Glutamatergic neuron (in vitro differentiated cells): ENCODE measurements at regions not wholly inside any gene's neighbourhood (a gene's known extent, or its start where the extent isn't known, plus 50 kb on each side); places are given as distances from the start of the nearest gene placed in this dataset.

ENCODE experiments used
- DNase-seq: peaks from one replicate; pipeline ENCODE4 v3.0.0; 2022
- H3K27ac Mint-ChIP-seq: one replicate; pipeline ENCODE4 v1.8.0; 2020; ENCODE audit warnings: mild to moderate bottlenecking, mixed read lengths, inconsistent platforms; ENCODE audit not compliant: unreplicated experiment
- H3K27me3 Mint-ChIP-seq: one replicate; pipeline ENCODE4 v1.8.0; 2020; ENCODE audit warnings: mild to moderate bottlenecking, moderate library complexity, mixed read lengths, inconsistent platforms; ENCODE audit not compliant: unreplicated experiment
- H3K36me3 Mint-ChIP-seq: one replicate; pipeline ENCODE4 v1.8.0; 2020; ENCODE audit warnings: mild to moderate bottlenecking, mixed read lengths, inconsistent platforms; ENCODE audit not compliant: unreplicated experiment
- H3K4me1 Mint-ChIP-seq: one replicate; pipeline ENCODE4 v1.8.0; 2020; ENCODE audit warnings: mild to moderate bottlenecking, low read depth, mixed read lengths, inconsistent platforms; ENCODE audit not compliant: unreplicated experiment
- H3K4me3 Mint-ChIP-seq: one replicate; pipeline ENCODE4 v1.8.0; 2020; ENCODE audit warnings: mild to moderate bottlenecking, mixed read lengths, inconsistent platforms; ENCODE audit not compliant: unreplicated experiment
- H3K9me3 Mint-ChIP-seq: one replicate; pipeline ENCODE4 v1.8.0; 2020; ENCODE audit warnings: mild to moderate bottlenecking, moderate library complexity, mixed read lengths, inconsistent platforms; ENCODE audit not compliant: unreplicated experiment
- CTCF ChIP-seq: fragments of 200-600 bp; sonication (generic); IDR thresholded peaks from one replicate; pipeline ENCODE4 v1.5.0; 2021; ENCODE audit not compliant: partially characterized antibody, unreplicated experiment

GRCh38 chr12:13539051-13539450 lies 342.5 kb downstream of the EMP1 start:
- Mint-ChIP-seq H3K9me3 (peaks cover 2% of the 10 kb centered on the region), H3K27ac (no peak overlapping the region), H3K36me3 (no peaks in the 10 kb centered on the region), H3K27me3 (no peaks in the 10 kb centered on the region), H3K4me1 (no peaks in the 10 kb centered on the region), H3K4me3 (no peak overlapping the region)
- no peak for TF ChIP-seq CTCF
- no peak for DNase-seq

GRCh38 chr12:13538136-13538535 lies 341.6 kb downstream of the EMP1 start:
- H3K9me3 Mint-ChIP-seq, result peaks cover 2% of the 10 kb centered on the region
- no peaks in the 10 kb centered on the region for H3K36me3 Mint-ChIP-seq
- H3K4me3 Mint-ChIP-seq, result no peak overlapping the region

GRCh38 chr12:13537623-13538022 lies 341.1 kb downstream of the EMP1 start:
- no peak overlapping the region for H3K4me3 Mint-ChIP-seq
- H3K9me3 Mint-ChIP-seq, result peaks cover 2% of the 10 kb centered on the region
- no peak for TF ChIP-seq CTCF
- no peaks in the 10 kb centered on the region for H3K4me1 Mint-ChIP-seq
- no peaks in the 10 kb centered on the region for H3K27me3 Mint-ChIP-seq
- DNase-seq, result no peak
- no peaks in the 10 kb centered on the region for H3K36me3 Mint-ChIP-seq
- no peak overlapping the region for H3K27ac Mint-ChIP-seq

More at GRCh38 chr12:13538136-13538535, 341.6 kb downstream of the EMP1 start:
- Mint-ChIP-seq H3K4me1 (no peaks in the 10 kb centered on the region), H3K27me3 (no peaks in the 10 kb centered on the region), H3K27ac (no peak overlapping the region)
- no peak for TF ChIP-seq CTCF
- no peak for DNase-seq

- Mint-ChIP-seq H3K27ac (no peak overlapping the region), H3K4me1 (no peaks in the 10 kb centered on the region), H3K4me3 (no peak overlapping the region), H3K36me3 (no peaks in the 10 kb centered on the region), H3K27me3 (no peaks in the 10 kb centered on the region), H3K9me3 (peaks cover 2% of the 10 kb centered on the region)
- no peak for TF ChIP-seq CTCF
- no peak for DNase-seq
Observed at GRCh38 chr12:13536219-13536910, 339.8 kb downstream of the EMP1 start.

- DNase-seq, result peak; percentile 96
- Mint-ChIP-seq H3K9me3 (peaks cover 2% of the 10 kb centered on the region), H3K4me1 (no peaks in the 10 kb centered on the region), H3K27me3 (no peaks in the 10 kb centered on the region), H3K36me3 (no peaks in the 10 kb centered on the region), H3K4me3 (no peak overlapping the region), H3K27ac (no peak overlapping the region)
- TF ChIP-seq CTCF, result peak; percentile 95
Observed at GRCh38 chr12:13534645-13535398, 338.3 kb downstream of the EMP1 start.
